Smooth muscle cell (in vitro differentiated cells): ENCODE measurements at regions not wholly inside any gene's neighbourhood (a gene's known extent, or its start where the extent isn't known, plus 50 kb on each side); places are given as distances from the start of the nearest gene placed in this dataset.

Experiments
- DNase-seq: peaks from one replicate; lab custom pipeline; 2025; ENCODE audit not compliant: unreplicated experiment; lab: John Stamatoyannopoulos, UW
- H2AFZ ChIP-seq: fragments of 200-600 bp; sonication (generic); 2 replicates; pipeline ENCODE4 v1.6.0; 2016; ENCODE audit warnings: antibody characterized with exemption, low read depth, mild to moderate bottlenecking
- H3F3A ChIP-seq: fragments of 200-600 bp; sonication (generic); 2 replicates; pipeline ENCODE4 v1.6.0; 2017; ENCODE audit warnings: antibody characterized with exemption, low read depth
- H3K27ac ChIP-seq: fragments of 200-600 bp; sonication (generic); 2 replicates; pipeline ENCODE4 v1.5.1; 2016; ENCODE audit warnings: low read depth, mild to moderate bottlenecking
- H3K27me3 ChIP-seq: fragments of 200-600 bp; sonication (generic); 2 replicates; pipeline ENCODE4 v1.6.1; 2016; ENCODE audit warnings: low read depth, mild to moderate bottlenecking
- H3K36me3 ChIP-seq: fragments of 200-600 bp; sonication (generic); 2 replicates; pipeline ENCODE4 v1.5.1; 2016; ENCODE audit warnings: low read depth
- H3K4me1 ChIP-seq: fragments of 200-600 bp; sonication (generic); 2 replicates; pipeline ENCODE4 v1.5.1; 2016; ENCODE audit warnings: low read depth
- H3K4me2 ChIP-seq: fragments of 200-600 bp; sonication (generic); 2 replicates; pipeline ENCODE4 v1.6.0; 2016; ENCODE audit warnings: mild to moderate bottlenecking
- H3K4me3 ChIP-seq: fragments of 200-600 bp; sonication (generic); 2 replicates; pipeline ENCODE4 v1.5.1; 2016; ENCODE audit warnings: mild to moderate bottlenecking
- H3K79me2 ChIP-seq: fragments of 200-600 bp; sonication (generic); 2 replicates; pipeline ENCODE4 v1.6.0; 2016; ENCODE audit warnings: low read depth, mild to moderate bottlenecking
- H3K9ac ChIP-seq: fragments of 200-600 bp; sonication (generic); 2 replicates; pipeline ENCODE4 v1.6.0; 2016; ENCODE audit warnings: low read depth
- H3K9me3 ChIP-seq: fragments of 200-600 bp; sonication (generic); replicated peaks from 2 replicates; pipeline ENCODE4 v1.5.1; 2016; ENCODE audit warnings: low read depth
- H4K20me1 ChIP-seq: fragments of 200-600 bp; sonication (generic); 2 replicates; pipeline ENCODE4 v1.6.0; 2016; ENCODE audit warnings: low read depth
- CTCF ChIP-seq: fragments of 200-600 bp; sonication (generic); IDR thresholded peaks from 2 replicates; pipeline ENCODE4 v1.5.1; 2017; ENCODE audit warnings: borderline replicate concordance, mild to moderate bottlenecking, antibody characterized with exemption; ENCODE audit not compliant: insufficient read depth, poor library complexity, severe bottlenecking
- WGBS: methylation state at CpG from one replicate; pipeline ENCODE4 v1.1.7; 2016; ENCODE audit warnings: low lambda C conversion rate; 5-methylcytosine and 5-hydroxymethylcytosine counted together

DNA sequence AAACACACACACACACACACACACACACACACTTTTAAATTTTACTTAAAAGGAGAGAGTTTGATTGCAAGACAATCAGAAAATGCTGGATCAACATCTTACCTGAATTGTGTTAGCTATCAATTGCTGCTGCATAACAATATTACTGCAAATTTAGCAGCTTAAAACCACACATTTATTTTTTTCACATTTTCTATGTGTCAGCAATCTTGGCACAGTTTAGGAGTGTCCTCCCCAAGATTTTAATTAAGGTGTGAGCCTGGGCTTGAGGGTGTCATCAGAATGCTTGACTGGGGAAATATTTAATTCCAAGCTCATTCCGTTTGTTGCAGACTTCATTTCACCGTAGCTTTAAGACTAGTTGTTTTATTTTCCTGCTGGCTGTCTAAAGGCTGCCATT lies 431.0 kb upstream of the GJE1 start:
- H3K4me1 ChIP-seq: no peaks in the 10 kb centered on the region
- no peaks in the 10 kb centered on the region for H3K27me3 ChIP-seq
- H4K20me1 ChIP-seq: no peaks in the 10 kb centered on the region
- H3K4me3 ChIP-seq: no peak overlapping the region
- H3K36me3 ChIP-seq: no peaks in the 10 kb centered on the region
- H3K9me3 ChIP-seq: no peaks in the 10 kb centered on the region
- no peak for TF ChIP-seq CTCF
- H3K4me2 ChIP-seq: no peak overlapping the region
- H2AFZ ChIP-seq: no peak overlapping the region
- 93% methylated on average over 2 of the region's 2 CpGs for WGBS
- no peaks in the 10 kb centered on the region for H3F3A ChIP-seq
- H3K9ac ChIP-seq: no peak overlapping the region
- H3K27ac ChIP-seq: no peak overlapping the region
- DNase-seq: no peak
- H3K79me2 ChIP-seq: no peaks in the 10 kb centered on the region

- no peak overlapping the region for H3K27ac ChIP-seq
- H4K20me1 ChIP-seq: no peaks in the 10 kb centered on the region
- TF ChIP-seq CTCF: no peak
- 64% methylated on average over 2 of the region's 2 CpGs for WGBS
- DNase-seq: no peak
- no peaks in the 10 kb centered on the region for H3K4me1 ChIP-seq
- H3K27me3 ChIP-seq: no peaks in the 10 kb centered on the region
- no peaks in the 10 kb centered on the region for H3F3A ChIP-seq
- no peak overlapping the region for H3K4me2 ChIP-seq
- no peak overlapping the region for H2AFZ ChIP-seq
- no peaks in the 10 kb centered on the region for H3K36me3 ChIP-seq
- no peaks in the 10 kb centered on the region for H3K9me3 ChIP-seq
- H3K9ac ChIP-seq: no peak overlapping the region
- H3K4me3 ChIP-seq: no peak overlapping the region
- no peaks in the 10 kb centered on the region for H3K79me2 ChIP-seq
These were observed 431.9 kb upstream of the GJE1 start for GRCh38 chr6:141700819-141701218.

DNA sequence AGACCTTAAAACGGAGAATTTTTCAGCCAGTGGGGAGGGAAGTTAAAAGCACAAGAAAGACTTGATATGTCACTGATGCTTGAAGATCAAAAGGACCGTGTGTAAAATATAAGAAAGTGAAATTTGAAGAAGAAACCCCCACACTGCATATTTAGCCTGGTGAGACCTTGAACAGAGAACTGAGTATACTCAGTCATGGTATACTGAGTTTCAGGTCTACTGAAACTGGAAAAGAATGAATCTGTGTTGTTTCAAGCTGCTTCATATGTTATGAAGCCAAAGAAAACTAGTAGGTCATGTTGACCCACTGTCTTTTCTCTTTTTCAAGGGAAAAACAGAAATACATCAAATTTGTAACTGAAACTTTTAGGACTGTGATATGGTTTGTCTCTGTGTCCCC lies 443.8 kb upstream of the GJE1 start:
- DNase-seq: no peak
- TF ChIP-seq CTCF: no peak
- Histone ChIP-seq H3K4me3 (no peak overlapping the region), H3K79me2 (no peaks in the 10 kb centered on the region), H3K27me3 (no peaks in the 10 kb centered on the region), H3K36me3 (no peaks in the 10 kb centered on the region), H3K9ac (no peak overlapping the region), H3K9me3 (no peaks in the 10 kb centered on the region), H4K20me1 (no peaks in the 10 kb centered on the region), H2AFZ (no peak overlapping the region), H3K27ac (no peak overlapping the region), H3K4me2 (no peak overlapping the region), H3F3A (no peaks in the 10 kb centered on the region), H3K4me1 (no peaks in the 10 kb centered on the region)
- 90% methylated on average over 2 of the region's 2 CpGs for WGBS

GRCh38 chr6:141685416-141685815 lies 447.3 kb upstream of the GJE1 start:
- H3K36me3 ChIP-seq: no peaks in the 10 kb centered on the region
- no peak overlapping the region for H3K4me2 ChIP-seq
- H3F3A ChIP-seq: no peaks in the 10 kb centered on the region
- H3K27ac ChIP-seq: no peak overlapping the region
- H2AFZ ChIP-seq: no peak overlapping the region
- no peaks in the 10 kb centered on the region for H3K4me1 ChIP-seq
- H4K20me1 ChIP-seq: no peaks in the 10 kb centered on the region
- H3K9ac ChIP-seq: no peak overlapping the region
- no peaks in the 10 kb centered on the region for H3K9me3 ChIP-seq
- WGBS: 49% methylated on average over 1 of the region's 1 CpG
- DNase-seq: no peak
- TF ChIP-seq CTCF: no peak
- no peaks in the 10 kb centered on the region for H3K27me3 ChIP-seq
- no peaks in the 10 kb centered on the region for H3K79me2 ChIP-seq
- H3K4me3 ChIP-seq: no peak overlapping the region
